ENCODE measurements at regions not wholly inside any gene's neighbourhood (a gene's known extent, or its start where the extent isn't known, plus 50 kb on each side); places are given as distances from the start of the nearest gene placed in this dataset.

DNA sequence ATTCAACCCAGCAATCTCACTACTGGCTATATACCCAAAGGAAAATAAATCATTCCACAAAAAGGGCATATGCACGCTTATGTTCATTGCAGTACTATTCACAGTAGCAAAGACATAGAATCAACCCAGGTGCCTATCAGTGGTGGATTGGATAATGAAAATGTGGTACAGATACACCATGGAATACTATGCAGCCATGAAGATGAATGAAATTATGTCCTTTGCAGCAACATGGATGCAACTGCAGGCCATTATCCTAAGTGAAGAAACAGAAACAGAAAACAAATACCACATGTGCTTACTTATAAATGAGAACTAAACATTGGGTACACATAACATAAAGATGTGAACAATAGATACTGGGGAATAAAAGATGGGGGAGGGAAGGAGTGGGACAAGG is 606.4 kb upstream of the GRM7 start:
- Histone ChIP-seq H3K27me3 (ENCODE audit: low read depth) (no peaks in the 10 kb centered on the region), H3K4me3 (no peak overlapping the region), H3K27ac (replicated peaks) (no peak overlapping the region), H3K36me3 (no peaks in the 10 kb centered on the region), H3K4me1 (no peaks in the 10 kb centered on the region), H3K9me3 (replicated peaks) (peaks cover 11% of the 10 kb centered on the region)
- TF ChIP-seq, protein P1, sequence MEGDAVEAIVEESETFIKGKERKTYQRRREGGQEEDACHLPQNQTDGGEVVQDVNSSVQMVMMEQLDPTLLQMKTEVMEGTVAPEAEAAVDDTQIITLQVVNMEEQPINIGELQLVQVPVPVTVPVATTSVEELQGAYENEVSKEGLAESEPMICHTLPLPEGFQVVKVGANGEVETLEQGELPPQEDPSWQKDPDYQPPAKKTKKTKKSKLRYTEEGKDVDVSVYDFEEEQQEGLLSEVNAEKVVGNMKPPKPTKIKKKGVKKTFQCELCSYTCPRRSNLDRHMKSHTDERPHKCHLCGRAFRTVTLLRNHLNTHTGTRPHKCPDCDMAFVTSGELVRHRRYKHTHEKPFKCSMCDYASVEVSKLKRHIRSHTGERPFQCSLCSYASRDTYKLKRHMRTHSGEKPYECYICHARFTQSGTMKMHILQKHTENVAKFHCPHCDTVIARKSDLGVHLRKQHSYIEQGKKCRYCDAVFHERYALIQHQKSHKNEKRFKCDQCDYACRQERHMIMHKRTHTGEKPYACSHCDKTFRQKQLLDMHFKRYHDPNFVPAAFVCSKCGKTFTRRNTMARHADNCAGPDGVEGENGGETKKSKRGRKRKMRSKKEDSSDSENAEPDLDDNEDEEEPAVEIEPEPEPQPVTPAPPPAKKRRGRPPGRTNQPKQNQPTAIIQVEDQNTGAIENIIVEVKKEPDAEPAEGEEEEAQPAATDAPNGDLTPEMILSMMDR (IDR thresholded peaks at IDR 0.05; ENCODE audit: borderline replicate concordance): no peak
- DNase-seq: no peak
- intact Hi-C loops (cut with micrococcal nuclease): no loop called here

DNA sequence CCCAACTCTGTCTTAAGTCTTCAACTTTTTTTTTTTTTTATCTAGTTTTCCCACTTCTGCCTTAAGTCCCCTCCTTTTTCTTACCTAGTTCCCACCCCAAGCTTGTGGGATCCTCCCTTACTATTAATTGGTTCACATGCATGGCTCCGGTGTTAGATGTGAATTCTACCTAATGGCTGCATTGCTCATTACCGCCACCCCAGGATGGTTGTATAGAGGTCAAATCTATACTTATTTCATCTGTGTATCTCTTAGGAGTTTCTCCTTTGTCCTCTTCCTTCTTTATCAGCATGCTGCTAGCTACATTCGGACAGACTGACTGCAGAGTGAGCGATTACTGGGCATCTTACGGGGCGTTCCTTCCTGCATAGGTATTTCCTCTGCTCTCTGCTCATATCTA is 605.7 kb upstream of the GRM7 start:
- TF ChIP-seq, protein P1 (IDR thresholded peaks at IDR 0.05; ENCODE audit: borderline replicate concordance): no peak
- no peak for DNase-seq

DNA sequence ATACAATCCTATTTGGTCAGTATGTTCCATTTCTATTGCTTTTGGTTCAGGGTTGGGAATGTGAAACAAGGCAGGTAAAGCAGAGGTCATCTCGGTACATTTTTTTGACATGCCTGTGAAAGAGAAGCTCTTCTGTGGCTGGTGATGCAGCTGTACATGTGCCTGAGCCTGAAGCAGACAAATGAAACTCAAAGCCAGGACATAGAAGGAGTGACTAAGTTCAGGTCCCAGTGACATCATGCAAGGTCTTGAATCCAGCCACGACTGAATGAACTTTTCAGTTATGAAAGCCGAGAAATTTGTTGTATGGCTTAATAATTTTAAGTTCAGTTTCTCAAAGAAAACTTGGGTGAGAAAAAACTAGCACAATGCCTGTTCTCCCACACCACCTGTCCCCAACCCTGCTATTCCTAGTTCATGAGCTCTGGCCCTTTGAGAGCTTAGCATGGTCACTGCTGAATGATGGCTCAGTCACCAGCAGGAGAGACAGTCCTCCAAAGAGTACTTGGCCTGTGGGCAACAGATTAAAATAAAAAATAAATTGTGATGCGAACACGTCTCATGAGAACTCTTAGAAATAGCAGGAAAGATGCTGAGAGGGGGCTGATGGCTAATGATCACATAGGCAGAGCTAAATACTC is 600.2 kb upstream of the GRM7 start:
- TF ChIP-seq, protein P1 (IDR thresholded peaks at IDR 0.05; ENCODE audit: borderline replicate concordance): no peak
- no peaks in the 10 kb centered on the region for H3K36me3 ChIP-seq
- H3K27ac ChIP-seq (replicated peaks): no peak overlapping the region
- H3K27me3 ChIP-seq (ENCODE audit: low read depth): no peaks in the 10 kb centered on the region
- intact Hi-C loops (cut with micrococcal nuclease): no loop called here
- H3K4me1 ChIP-seq: no peaks in the 10 kb centered on the region
- DNase-seq: no peak
- H3K9me3 ChIP-seq (replicated peaks): no peaks in the 10 kb centered on the region
- H3K4me3 ChIP-seq: no peak overlapping the region

More for the DNA sequence above, 605.7 kb upstream of the GRM7 start:
- Histone ChIP-seq H3K27ac (replicated peaks) (no peak overlapping the region), H3K4me3 (no peak overlapping the region), H3K9me3 (replicated peaks) (peaks cover 11% of the 10 kb centered on the region), H3K27me3 (ENCODE audit: low read depth) (no peaks in the 10 kb centered on the region), H3K4me1 (no peaks in the 10 kb centered on the region), H3K36me3 (no peaks in the 10 kb centered on the region)
- intact Hi-C loops (cut with micrococcal nuclease): no loop called here

DNA sequence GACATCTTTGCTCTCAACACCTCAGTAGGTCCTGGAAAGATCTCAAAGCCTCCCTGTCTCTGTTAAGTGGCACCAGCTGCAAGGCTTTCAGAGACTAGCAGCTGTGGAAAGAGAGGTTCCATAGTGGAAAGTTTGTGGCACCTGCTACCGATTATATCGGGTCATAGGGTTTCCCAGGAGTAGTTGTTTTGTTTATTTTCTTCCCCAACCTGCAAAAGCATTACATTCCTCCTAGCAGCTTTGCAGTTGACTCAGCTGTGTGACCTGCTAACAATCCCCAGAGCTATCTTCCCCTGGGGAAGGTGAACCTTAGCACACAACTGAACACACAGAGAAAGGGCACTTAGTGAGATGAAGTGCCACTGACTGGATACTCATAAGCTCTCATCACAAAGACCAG is 598.9 kb upstream of the GRM7 start:
- no peaks in the 10 kb centered on the region for H3K9me3 ChIP-seq (replicated peaks)
- H3K36me3 ChIP-seq: no peaks in the 10 kb centered on the region
- no peak overlapping the region for H3K4me3 ChIP-seq
- no peak for DNase-seq
- TF ChIP-seq, protein P1 (IDR thresholded peaks at IDR 0.05; ENCODE audit: borderline replicate concordance): no peak
- H3K27ac ChIP-seq (replicated peaks): no peak overlapping the region
- no peaks in the 10 kb centered on the region for H3K27me3 ChIP-seq (ENCODE audit: low read depth)
- no peaks in the 10 kb centered on the region for H3K4me1 ChIP-seq
- intact Hi-C loops (cut with micrococcal nuclease): no loop called here

DNA sequence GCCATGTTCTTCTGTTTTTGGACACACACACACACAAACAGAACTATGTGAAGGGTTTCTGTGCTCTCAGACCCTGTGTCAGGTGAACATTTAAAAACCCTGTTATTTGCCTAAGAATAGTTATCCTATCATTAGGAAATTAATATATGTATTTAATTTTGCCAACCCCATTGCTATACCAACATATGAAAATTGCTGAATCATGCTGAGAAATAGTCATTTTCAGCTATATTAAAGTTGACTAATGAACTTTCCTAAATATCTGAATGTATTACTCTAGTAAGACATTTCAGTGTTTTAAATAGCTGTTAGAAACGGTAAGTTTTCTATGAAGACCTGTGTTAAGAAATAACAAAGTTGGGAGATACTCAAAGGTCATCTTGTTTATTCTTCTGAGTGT is 596.9 kb upstream of the GRM7 start:
- H3K4me3 ChIP-seq: no peak overlapping the region
- no peaks in the 10 kb centered on the region for H3K4me1 ChIP-seq
- H3K9me3 ChIP-seq (replicated peaks): no peaks in the 10 kb centered on the region
- intact Hi-C loops (cut with micrococcal nuclease): no loop called here
- no peak overlapping the region for H3K27ac ChIP-seq (replicated peaks)
- DNase-seq: no peak
- H3K27me3 ChIP-seq (ENCODE audit: low read depth): no peaks in the 10 kb centered on the region
- TF ChIP-seq, protein P1 (IDR thresholded peaks at IDR 0.05; ENCODE audit: borderline replicate concordance): no peak
- H3K36me3 ChIP-seq: no peaks in the 10 kb centered on the region

Measured in left ventricle myocardium inferior (tissue), 1 donor.